ENCODE measurements at regions not wholly inside any gene's neighbourhood (a gene's known extent, or its start where the extent isn't known, plus 50 kb on each side); places are given as distances from the start of the nearest gene placed in this dataset.

GRCh38 chr4:156677131-156677531 lies 294.5 kb downstream of the PDGFC start:
- no peak overlapping the region for H3K4me3 ChIP-seq (ENCODE audit: low read length in 2 of 2)

GRCh38 chr4:156676116-156676851 lies 295.3 kb downstream of the PDGFC start:
- no peak overlapping the region for H3K9ac ChIP-seq (ENCODE audit: low read depth in 1 of 2, low read length in 2 of 2)
- H3K27me3 ChIP-seq (ENCODE audit: control insufficient read depth in 2 of 2, insufficient read depth in 2 of 2, low read length in 2 of 2), result no peaks in the 10 kb centered on the region
- H3K4me3 ChIP-seq (ENCODE audit: low read length in 2 of 2), result no peak overlapping the region
- H3K36me3 ChIP-seq (ENCODE audit: control insufficient read depth in 2 of 2, insufficient read depth in 2 of 2, low read length in 2 of 2), result no peaks in the 10 kb centered on the region
- no peaks in the 10 kb centered on the region for H3K4me1 ChIP-seq (ENCODE audit: control insufficient read depth in 2 of 2, insufficient read depth in 2 of 2, low read length in 2 of 2)
- no peak overlapping the region for H3K27ac ChIP-seq (ENCODE audit: low read depth in 2 of 2, low read length in 2 of 2)
- H3K9me3 ChIP-seq (ENCODE audit: control insufficient read depth in 2 of 2, low read length in 2 of 2), result no peaks in the 10 kb centered on the region

More at GRCh38 chr4:156677131-156677531, 294.5 kb downstream of the PDGFC start:
- Histone ChIP-seq H3K27me3 (ENCODE audit: control insufficient read depth in 2 of 2, insufficient read depth in 2 of 2, low read length in 2 of 2) (no peaks in the 10 kb centered on the region), H3K36me3 (ENCODE audit: control insufficient read depth in 2 of 2, insufficient read depth in 2 of 2, low read length in 2 of 2) (no peaks in the 10 kb centered on the region), H3K9ac (ENCODE audit: low read depth in 1 of 2, low read length in 2 of 2) (no peak overlapping the region), H3K27ac (ENCODE audit: low read depth in 2 of 2, low read length in 2 of 2) (no peak overlapping the region), H3K4me1 (ENCODE audit: control insufficient read depth in 2 of 2, insufficient read depth in 2 of 2, low read length in 2 of 2) (no peaks in the 10 kb centered on the region), H3K9me3 (ENCODE audit: control insufficient read depth in 2 of 2, low read length in 2 of 2) (no peaks in the 10 kb centered on the region)

GRCh38 chr4:156673483-156673882 lies 298.1 kb downstream of the PDGFC start:
- Histone ChIP-seq H3K4me1 (ENCODE audit: control insufficient read depth in 2 of 2, insufficient read depth in 2 of 2, low read length in 2 of 2) (no peaks in the 10 kb centered on the region), H3K27me3 (ENCODE audit: control insufficient read depth in 2 of 2, insufficient read depth in 2 of 2, low read length in 2 of 2) (no peaks in the 10 kb centered on the region), H3K27ac (ENCODE audit: low read depth in 2 of 2, low read length in 2 of 2) (no peak overlapping the region), H3K9me3 (ENCODE audit: control insufficient read depth in 2 of 2, low read length in 2 of 2) (no peaks in the 10 kb centered on the region), H3K9ac (ENCODE audit: low read depth in 1 of 2, low read length in 2 of 2) (no peak overlapping the region), H3K36me3 (ENCODE audit: control insufficient read depth in 2 of 2, insufficient read depth in 2 of 2, low read length in 2 of 2) (no peaks in the 10 kb centered on the region), H3K4me3 (ENCODE audit: low read length in 2 of 2) (no peak overlapping the region)

GRCh38 chr4:156672492-156673305 lies 298.9 kb downstream of the PDGFC start:
- Histone ChIP-seq H3K27ac (ENCODE audit: low read depth in 2 of 2, low read length in 2 of 2) (no peak overlapping the region), H3K36me3 (ENCODE audit: control insufficient read depth in 2 of 2, insufficient read depth in 2 of 2, low read length in 2 of 2) (no peaks in the 10 kb centered on the region)

GRCh38 chr4:156665780-156666366 lies 305.7 kb downstream of the PDGFC start:
- no peak overlapping the region for H3K4me3 ChIP-seq (ENCODE audit: low read length in 2 of 2)
- no peaks in the 10 kb centered on the region for H3K27me3 ChIP-seq (ENCODE audit: control insufficient read depth in 2 of 2, insufficient read depth in 2 of 2, low read length in 2 of 2)
- no peak overlapping the region for H3K27ac ChIP-seq (ENCODE audit: low read depth in 2 of 2, low read length in 2 of 2)
- no peaks in the 10 kb centered on the region for H3K4me1 ChIP-seq (ENCODE audit: control insufficient read depth in 2 of 2, insufficient read depth in 2 of 2, low read length in 2 of 2)
- H3K9ac ChIP-seq (ENCODE audit: low read depth in 1 of 2, low read length in 2 of 2), result no peak overlapping the region
- no peaks in the 10 kb centered on the region for H3K9me3 ChIP-seq (ENCODE audit: control insufficient read depth in 2 of 2, low read length in 2 of 2)
- H3K36me3 ChIP-seq (ENCODE audit: control insufficient read depth in 2 of 2, insufficient read depth in 2 of 2, low read length in 2 of 2), result no peaks in the 10 kb centered on the region

More at GRCh38 chr4:156672492-156673305, 298.9 kb downstream of the PDGFC start:
- Histone ChIP-seq H3K9ac (ENCODE audit: low read depth in 1 of 2, low read length in 2 of 2) (no peak overlapping the region), H3K4me3 (ENCODE audit: low read length in 2 of 2) (no peak overlapping the region), H3K27me3 (ENCODE audit: control insufficient read depth in 2 of 2, insufficient read depth in 2 of 2, low read length in 2 of 2) (no peaks in the 10 kb centered on the region), H3K4me1 (ENCODE audit: control insufficient read depth in 2 of 2, insufficient read depth in 2 of 2, low read length in 2 of 2) (no peaks in the 10 kb centered on the region), H3K9me3 (ENCODE audit: control insufficient read depth in 2 of 2, low read length in 2 of 2) (no peaks in the 10 kb centered on the region)

- Histone ChIP-seq H3K27me3 (ENCODE audit: control insufficient read depth in 2 of 2, insufficient read depth in 2 of 2, low read length in 2 of 2) (no peaks in the 10 kb centered on the region), H3K27ac (ENCODE audit: low read depth in 2 of 2, low read length in 2 of 2) (no peak overlapping the region), H3K36me3 (ENCODE audit: control insufficient read depth in 2 of 2, insufficient read depth in 2 of 2, low read length in 2 of 2) (no peaks in the 10 kb centered on the region), H3K9me3 (ENCODE audit: control insufficient read depth in 2 of 2, low read length in 2 of 2) (no peaks in the 10 kb centered on the region), H3K9ac (ENCODE audit: low read depth in 1 of 2, low read length in 2 of 2) (no peak overlapping the region), H3K4me3 (ENCODE audit: low read length in 2 of 2) (no peak overlapping the region), H3K4me1 (ENCODE audit: control insufficient read depth in 2 of 2, insufficient read depth in 2 of 2, low read length in 2 of 2) (no peaks in the 10 kb centered on the region)
Measured at GRCh38 chr4:156663663-156664062, 307.9 kb downstream of the PDGFC start.

- no peaks in the 10 kb centered on the region for H3K9me3 ChIP-seq (ENCODE audit: control insufficient read depth in 2 of 2, low read length in 2 of 2)
- no peak overlapping the region for H3K27ac ChIP-seq (ENCODE audit: low read depth in 2 of 2, low read length in 2 of 2)
- no peaks in the 10 kb centered on the region for H3K27me3 ChIP-seq (ENCODE audit: control insufficient read depth in 2 of 2, insufficient read depth in 2 of 2, low read length in 2 of 2)
- H3K4me3 ChIP-seq (ENCODE audit: low read length in 2 of 2), result no peak overlapping the region
- H3K9ac ChIP-seq (ENCODE audit: low read depth in 1 of 2, low read length in 2 of 2), result no peak overlapping the region
- H3K4me1 ChIP-seq (ENCODE audit: control insufficient read depth in 2 of 2, insufficient read depth in 2 of 2, low read length in 2 of 2), result no peaks in the 10 kb centered on the region
- H3K36me3 ChIP-seq (ENCODE audit: control insufficient read depth in 2 of 2, insufficient read depth in 2 of 2, low read length in 2 of 2), result no peaks in the 10 kb centered on the region
Measured at GRCh38 chr4:156662921-156663320, 308.7 kb downstream of the PDGFC start.

GRCh38 chr4:156661555-156661954 lies 310.0 kb downstream of the PDGFC start:
- Histone ChIP-seq H3K36me3 (ENCODE audit: control insufficient read depth in 2 of 2, insufficient read depth in 2 of 2, low read length in 2 of 2) (no peaks in the 10 kb centered on the region), H3K9me3 (ENCODE audit: control insufficient read depth in 2 of 2, low read length in 2 of 2) (no peaks in the 10 kb centered on the region), H3K27me3 (ENCODE audit: control insufficient read depth in 2 of 2, insufficient read depth in 2 of 2, low read length in 2 of 2) (no peaks in the 10 kb centered on the region), H3K27ac (ENCODE audit: low read depth in 2 of 2, low read length in 2 of 2) (no peak overlapping the region), H3K4me1 (ENCODE audit: control insufficient read depth in 2 of 2, insufficient read depth in 2 of 2, low read length in 2 of 2) (no peaks in the 10 kb centered on the region), H3K4me3 (ENCODE audit: low read length in 2 of 2) (no peak overlapping the region), H3K9ac (ENCODE audit: low read depth in 1 of 2, low read length in 2 of 2) (no peak overlapping the region)

GRCh38 chr4:156660465-156660864 lies 311.1 kb downstream of the PDGFC start:
- Histone ChIP-seq H3K4me1 (ENCODE audit: control insufficient read depth in 2 of 2, insufficient read depth in 2 of 2, low read length in 2 of 2) (no peaks in the 10 kb centered on the region), H3K27me3 (ENCODE audit: control insufficient read depth in 2 of 2, insufficient read depth in 2 of 2, low read length in 2 of 2) (no peaks in the 10 kb centered on the region), H3K9ac (ENCODE audit: low read depth in 1 of 2, low read length in 2 of 2) (no peak overlapping the region), H3K27ac (ENCODE audit: low read depth in 2 of 2, low read length in 2 of 2) (no peak overlapping the region), H3K9me3 (ENCODE audit: control insufficient read depth in 2 of 2, low read length in 2 of 2) (no peaks in the 10 kb centered on the region), H3K36me3 (ENCODE audit: control insufficient read depth in 2 of 2, insufficient read depth in 2 of 2, low read length in 2 of 2) (no peaks in the 10 kb centered on the region), H3K4me3 (ENCODE audit: low read length in 2 of 2) (no peak overlapping the region)

- H3K4me3 ChIP-seq (ENCODE audit: low read length in 2 of 2), result no peak overlapping the region
- no peak overlapping the region for H3K27ac ChIP-seq (ENCODE audit: low read depth in 2 of 2, low read length in 2 of 2)
- H3K36me3 ChIP-seq (ENCODE audit: control insufficient read depth in 2 of 2, insufficient read depth in 2 of 2, low read length in 2 of 2), result no peaks in the 10 kb centered on the region
- H3K9me3 ChIP-seq (ENCODE audit: control insufficient read depth in 2 of 2, low read length in 2 of 2), result no peaks in the 10 kb centered on the region
- H3K4me1 ChIP-seq (ENCODE audit: control insufficient read depth in 2 of 2, insufficient read depth in 2 of 2, low read length in 2 of 2), result no peaks in the 10 kb centered on the region
- no peak overlapping the region for H3K9ac ChIP-seq (ENCODE audit: low read depth in 1 of 2, low read length in 2 of 2)
- no peaks in the 10 kb centered on the region for H3K27me3 ChIP-seq (ENCODE audit: control insufficient read depth in 2 of 2, insufficient read depth in 2 of 2, low read length in 2 of 2)
Measured at GRCh38 chr4:156659983-156660382, 311.6 kb downstream of the PDGFC start.

Data from mucosa of rectum (tissue), 2 donors.